Esophagus (tissue), 2 donors: ENCODE measurements at regions not wholly inside any gene's neighbourhood (a gene's known extent, or its start where the extent isn't known, plus 50 kb on each side); places are given as distances from the start of the nearest gene placed in this dataset.

Experiments used
- H3K27ac ChIP-seq, 2 donors: one replicate each; pipeline ENCODE4 v1.5.1; 2013; ENCODE audit warnings: low read depth in 2 of 2, mild to moderate bottlenecking in 2 of 2, inconsistent platforms in 1 of 2, low read length in 1 of 2, moderate library complexity in 1 of 2
- H3K27me3 ChIP-seq, 2 donors: one replicate each; pipeline ENCODE4 v1.6.1; 2013; ENCODE audit warnings: low read length in 2 of 2, control low read depth in 1 of 2, mild to moderate bottlenecking in 1 of 2; ENCODE audit not compliant: insufficient read depth in 2 of 2, control insufficient read depth in 1 of 2
- H3K36me3 ChIP-seq, 2 donors: one replicate each; pipeline ENCODE4 v1.6.1; 2013; ENCODE audit warnings: low read length in 1 of 2; ENCODE audit not compliant: control insufficient read depth in 2 of 2, insufficient read depth in 2 of 2
- H3K4me1 ChIP-seq, 2 donors: one replicate each; pipeline ENCODE4 v1.6.1; 2013; ENCODE audit warnings: low read length in 1 of 2; ENCODE audit not compliant: control insufficient read depth in 2 of 2, insufficient read depth in 2 of 2
- H3K4me3 ChIP-seq, 2 donors: one replicate each; pipeline ENCODE4 v1.5.1; 2013; ENCODE audit warnings: low read length in 2 of 2, mild to moderate bottlenecking in 2 of 2, low read depth in 1 of 2, moderate library complexity in 1 of 2
- H3K9me3 ChIP-seq, 2 donors: one replicate each; pipeline ENCODE4 v1.6.1; 2013; ENCODE audit warnings: mild to moderate bottlenecking in 2 of 2, low read depth in 1 of 2, low read length in 1 of 2, moderate library complexity in 1 of 2; ENCODE audit not compliant: control insufficient read depth in 2 of 2, insufficient read depth in 1 of 2
- WGBS, 2 donors: extraction: QIAGEN DNeasy Blood & Tissue Kit; methylation state at CpG; one replicate each; pipeline ENCODE4 v1.1.7; 2013; 5-methylcytosine and 5-hydroxymethylcytosine counted together
- donor health status: healthy with polysubstance abuse.
- donor health status: Bipolar disorder and iron deficiency.

DNA sequence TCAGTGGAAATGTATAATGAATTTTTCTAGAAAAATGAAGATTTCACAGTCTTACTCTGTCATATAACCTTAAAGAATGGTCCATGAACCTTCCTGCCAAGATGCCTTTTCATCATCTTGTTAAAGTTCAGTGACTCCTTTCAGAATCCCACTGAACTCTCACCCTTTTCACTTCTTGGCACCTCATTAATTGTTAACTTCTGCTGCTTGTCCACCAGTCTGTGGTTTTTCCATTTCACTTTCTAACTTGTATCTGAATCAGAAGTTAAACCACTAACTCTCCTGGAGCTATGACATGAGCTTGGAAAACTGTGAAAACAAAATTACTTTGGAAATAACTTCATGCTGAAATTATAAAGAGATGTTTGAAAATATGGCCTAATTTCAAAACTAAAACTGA is 281.2 kb upstream of the ALCAM start:
- Histone ChIP-seq H3K4me3 (no peak overlapping the region), H3K4me1 (no peaks in the 10 kb centered on the region), H3K36me3 (no peaks in the 10 kb centered on the region), H3K27ac (no peak overlapping the region), H3K27me3 (no peaks in the 10 kb centered on the region), H3K9me3 (no peaks in the 10 kb centered on the region)

DNA sequence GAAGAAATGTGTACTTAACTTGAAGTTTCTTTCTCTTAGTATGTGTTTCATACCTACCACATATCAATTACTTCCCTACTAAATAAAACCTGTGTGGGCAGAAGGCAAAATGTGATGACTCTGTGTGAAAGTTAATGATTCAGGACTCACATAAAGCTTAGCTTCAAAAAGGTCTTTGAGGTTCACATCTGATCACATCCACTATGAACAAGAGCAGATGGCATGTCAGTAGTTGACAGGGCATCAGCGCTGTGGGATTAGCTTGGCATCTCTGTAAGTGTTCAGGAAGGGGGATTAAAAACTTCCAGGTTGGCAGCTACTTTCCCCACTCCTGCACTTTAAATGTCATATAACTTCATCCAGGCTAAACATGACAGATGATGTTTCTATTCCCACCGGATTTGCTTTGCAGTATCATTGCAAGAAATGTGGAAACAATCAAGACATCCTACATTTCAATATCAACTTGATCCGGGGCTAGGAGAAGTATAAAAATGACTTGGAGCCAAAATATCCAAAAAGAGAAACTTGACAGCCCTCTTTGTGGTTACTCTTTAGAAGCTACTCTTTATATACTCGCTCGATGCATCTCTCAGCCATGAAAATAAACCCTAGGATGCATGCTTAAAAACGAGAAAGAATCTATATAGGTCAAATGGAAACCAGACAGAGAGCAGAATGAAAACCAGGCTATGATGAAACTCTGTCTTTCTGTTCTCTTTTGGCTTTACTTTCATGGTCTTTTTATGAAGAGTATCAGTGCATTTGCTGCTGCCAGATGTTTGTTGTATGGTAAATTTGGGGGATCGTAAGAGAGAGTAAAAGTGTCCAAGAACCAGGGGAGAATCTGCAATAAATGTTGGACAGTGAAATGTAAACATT is 273.1 kb upstream of the ALCAM start:
- Histone ChIP-seq H3K27me3 (no peaks in the 10 kb centered on the region), H3K36me3 (no peaks in the 10 kb centered on the region), H3K27ac (no peak overlapping the region), H3K4me1 (no peaks in the 10 kb centered on the region), H3K9me3 (no peaks in the 10 kb centered on the region), H3K4me3 (no peak overlapping the region)
- WGBS, 2 donors: 64 to 67% methylated on average over 7 of the region's 7 CpGs

DNA sequence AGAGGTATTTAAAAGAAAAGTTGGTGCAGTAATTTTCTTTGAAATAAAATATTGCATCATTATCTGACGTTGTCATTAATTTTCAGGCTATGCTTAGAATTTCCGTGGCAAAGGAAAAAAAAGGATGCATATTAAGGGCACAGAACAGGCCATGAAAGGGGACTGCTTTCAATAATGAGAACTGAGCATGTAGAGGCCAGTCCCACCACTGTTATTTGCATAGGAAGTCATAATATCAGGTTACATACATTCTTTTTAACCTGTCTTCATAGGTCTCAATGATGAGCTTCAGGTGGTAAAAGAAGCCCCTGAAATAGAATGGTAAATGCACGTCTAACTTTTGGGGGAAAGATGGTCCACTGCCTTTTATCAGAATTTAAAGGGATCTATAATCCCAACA is 272.1 kb upstream of the ALCAM start:
- Histone ChIP-seq H3K36me3 (no peaks in the 10 kb centered on the region), H3K9me3 (no peaks in the 10 kb centered on the region), H3K4me1 (no peaks in the 10 kb centered on the region), H3K27me3 (no peaks in the 10 kb centered on the region), H3K27ac (no peak overlapping the region), H3K4me3 (no peak overlapping the region)
- WGBS, 2 donors: 51 to 55% methylated on average over 3 of the region's 3 CpGs

- Histone ChIP-seq H3K9me3 (no peaks in the 10 kb centered on the region), H3K27me3 (no peaks in the 10 kb centered on the region), H3K27ac (no peak overlapping the region), H3K4me1 (no peaks in the 10 kb centered on the region), H3K36me3 (no peaks in the 10 kb centered on the region), H3K4me3 (no peak overlapping the region)
- WGBS, 2 donors: 86 to 93% methylated on average over 3 of the region's 3 CpGs
Observed at GRCh38 chr3:105096071-105096470, 270.6 kb upstream of the ALCAM start.

DNA sequence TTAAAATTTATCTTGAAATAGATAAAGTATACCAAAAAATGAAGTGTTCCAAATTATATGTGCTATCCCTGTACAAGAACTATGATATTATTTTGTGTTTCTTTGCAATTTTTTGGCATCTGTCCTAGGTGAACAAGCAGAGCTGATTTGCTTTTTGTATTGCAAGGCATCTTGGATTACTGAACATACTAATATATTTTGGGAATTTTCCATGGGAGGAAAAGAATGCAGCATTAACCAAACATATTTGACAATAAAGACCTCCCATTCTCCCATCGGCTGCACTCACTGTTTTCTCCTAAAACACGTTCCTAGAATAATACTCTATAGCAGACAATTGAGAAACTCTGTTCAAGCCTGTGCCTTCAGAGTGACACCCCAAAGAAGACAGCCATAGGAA is 265.1 kb upstream of the ALCAM start:
- Histone ChIP-seq H3K4me1 (no peaks in the 10 kb centered on the region), H3K27ac (no peak overlapping the region), H3K36me3 (no peaks in the 10 kb centered on the region), H3K9me3 (no peaks in the 10 kb centered on the region), H3K4me3 (no peak overlapping the region), H3K27me3 (no peaks in the 10 kb centered on the region)
- 42 to 67% methylated on average over 2 of the region's 2 CpGs for WGBS, 2 donors

GRCh38 chr3:105103139-105103538 is 263.6 kb upstream of the ALCAM start:
- no peaks in the 10 kb centered on the region for H3K27me3 ChIP-seq
- WGBS, 2 donors: 82 to 88% methylated on average over 2 of the region's 2 CpGs
- no peak overlapping the region for H3K27ac ChIP-seq
- no peaks in the 10 kb centered on the region for H3K4me1 ChIP-seq
- H3K4me3 ChIP-seq: no peak overlapping the region
- H3K9me3 ChIP-seq: no peaks in the 10 kb centered on the region
- no peaks in the 10 kb centered on the region for H3K36me3 ChIP-seq

DNA sequence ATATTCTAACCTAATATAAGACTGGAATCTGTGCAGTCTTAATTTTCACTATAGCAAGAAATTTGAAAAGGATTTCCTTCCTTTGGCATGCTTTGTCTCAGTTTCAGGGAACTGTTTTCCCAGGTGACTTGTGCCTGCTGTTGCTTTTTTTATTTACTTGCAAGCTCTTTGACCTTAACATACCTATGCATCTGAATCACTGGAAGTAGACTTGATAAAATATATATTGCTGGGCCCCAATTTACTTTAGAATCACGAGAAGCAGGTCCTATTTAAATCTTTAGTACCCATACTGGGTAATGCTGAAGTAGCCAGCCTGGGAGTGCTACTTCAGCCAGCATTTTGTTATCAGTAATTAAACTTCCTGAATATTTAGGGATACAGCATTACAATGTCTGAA is 257.9 kb upstream of the ALCAM start:
- H3K27me3 ChIP-seq: no peaks in the 10 kb centered on the region
- H3K4me3 ChIP-seq: no peak overlapping the region
- H3K27ac ChIP-seq: no peak overlapping the region
- 20 to 28% methylated on average over 1 of the region's 1 CpG for WGBS, 2 donors
- H3K4me1 ChIP-seq: no peaks in the 10 kb centered on the region
- no peaks in the 10 kb centered on the region for H3K36me3 ChIP-seq
- H3K9me3 ChIP-seq: no peaks in the 10 kb centered on the region

DNA sequence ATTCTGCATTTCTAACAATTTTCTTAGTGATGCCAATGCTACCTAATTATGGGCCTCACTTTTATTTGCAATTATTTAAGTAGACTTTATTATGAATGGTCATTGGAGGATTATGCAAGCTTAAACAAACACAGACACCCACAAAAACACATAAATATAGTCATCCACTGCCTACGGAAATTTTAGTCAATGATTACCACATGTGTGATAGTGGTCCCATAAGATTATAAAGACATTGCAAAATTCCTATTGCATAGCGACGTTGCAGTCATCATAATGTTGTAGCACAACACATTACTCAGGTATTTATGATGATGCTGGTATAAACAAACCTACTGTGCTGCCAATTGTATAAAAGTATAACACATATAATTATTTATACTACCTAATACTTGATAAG is 247.8 kb upstream of the ALCAM start:
- 72 to 75% methylated on average over 3 of the region's 3 CpGs for WGBS, 2 donors
- Histone ChIP-seq H3K9me3 (no peaks in the 10 kb centered on the region), H3K4me1 (no peaks in the 10 kb centered on the region), H3K27ac (no peak overlapping the region), H3K4me3 (no peak overlapping the region), H3K27me3 (no peaks in the 10 kb centered on the region), H3K36me3 (no peaks in the 10 kb centered on the region)

- Histone ChIP-seq H3K4me3 (no peak overlapping the region), H3K4me1 (no peaks in the 10 kb centered on the region)
Observed at GRCh38 chr3:105119801-105120340, 246.8 kb upstream of the ALCAM start.

GRCh38 chr3:105130911-105131310 is 235.8 kb upstream of the ALCAM start:
- H3K4me1 ChIP-seq: no peaks in the 10 kb centered on the region
- no peak overlapping the region for H3K4me3 ChIP-seq
- no peaks in the 10 kb centered on the region for H3K9me3 ChIP-seq
- H3K36me3 ChIP-seq: no peaks in the 10 kb centered on the region
- 86 to 87% methylated on average over 3 of the region's 3 CpGs for WGBS, 2 donors
- no peaks in the 10 kb centered on the region for H3K27me3 ChIP-seq
- no peak overlapping the region for H3K27ac ChIP-seq

More at GRCh38 chr3:105119801-105120340, 246.8 kb upstream of the ALCAM start:
- Histone ChIP-seq H3K27ac (no peak overlapping the region), H3K27me3 (no peaks in the 10 kb centered on the region), H3K36me3 (no peaks in the 10 kb centered on the region), H3K9me3 (no peaks in the 10 kb centered on the region)
- 83 to 85% methylated on average over 4 of the region's 4 CpGs for WGBS, 2 donors
